Caco-2 (cell line): ENCODE measurements at regions not wholly inside any gene's neighbourhood (a gene's known extent, or its start where the extent isn't known, plus 50 kb on each side); places are given as distances from the start of the nearest gene placed in this dataset.

ENCODE experiments used
- BruUV-seq: library from RNA; stranded (reverse); fragments of 400-500 nt; replicated peaks from 2 replicates; lab custom pipeline; 2021; lab: Mats Ljungman, UMichigan
- CTCF ChIA-PET: fragments of 300-600 bp; sonication (Branson Sonifier 250); formaldehyde crosslinking; loops from one replicate; lab custom pipeline; 2022; ENCODE audit warnings: antibody characterized with exemption; lab: Charles Lee
- POLR2A ChIA-PET: fragments of 300-600 bp; sonication (Branson Sonifier 250); formaldehyde crosslinking; loops from one replicate; lab custom pipeline; 2022; ENCODE audit warnings: antibody characterized with exemption; lab: Charles Lee
- DNase-seq, 2 experiments: peaks; one replicate each; pipeline versions ENCODE4 v3.0.0 to v3.0.0-alpha.2; 2020 to 2022
- H3K27me3 ChIP-seq: replicated peaks from 2 replicates; pipeline ENCODE4 v1.6.0; 2011; ENCODE audit warnings: low read length; ENCODE audit not compliant: control insufficient read depth, insufficient read depth
- H3K36me3 ChIP-seq: 2 replicates; pipeline ENCODE4 v1.5.1; 2011; ENCODE audit warnings: low read length; ENCODE audit not compliant: control insufficient read depth, insufficient read depth
- H3K4me1 ChIP-seq: fragments of 250-450 bp; sonication (Bioruptor Pico); 2 replicates; pipeline ENCODE4 v1.5.1; 2020; ENCODE audit warnings: mild to moderate bottlenecking
- H3K4me3 ChIP-seq: 2 replicates; pipeline ENCODE4 v1.5.1; 2011; ENCODE audit warnings: low read depth, mild to moderate bottlenecking, control low read depth, low read length
- H3K9me3 ChIP-seq: fragments of 250-450 bp; sonication (Bioruptor Pico); 2 replicates; pipeline ENCODE4 v1.5.1; 2020; ENCODE audit warnings: mild to moderate bottlenecking, moderate library complexity
- H3K27ac Mint-ChIP-seq: one replicate; pipeline ENCODE4 v1.8.0; 2022; ENCODE audit warnings: mixed read lengths; ENCODE audit not compliant: unreplicated experiment
- H3K27me3 Mint-ChIP-seq: one replicate; pipeline ENCODE4 v1.8.0; 2022; ENCODE audit warnings: mixed read lengths; ENCODE audit not compliant: insufficient read depth, unreplicated experiment
- H3K36me3 Mint-ChIP-seq: one replicate; pipeline ENCODE4 v1.8.0; 2022; ENCODE audit warnings: mild to moderate bottlenecking, mixed read lengths; ENCODE audit not compliant: insufficient read depth, unreplicated experiment
- H3K4me1 Mint-ChIP-seq: one replicate; pipeline ENCODE4 v1.8.0; 2022; ENCODE audit warnings: low read depth, mixed read lengths; ENCODE audit not compliant: unreplicated experiment
- H3K4me3 Mint-ChIP-seq: one replicate; pipeline ENCODE4 v1.8.0; 2022; ENCODE audit warnings: mild to moderate bottlenecking, moderate library complexity, mixed read lengths; ENCODE audit not compliant: unreplicated experiment
- H3K9me3 Mint-ChIP-seq: one replicate; pipeline ENCODE4 v1.8.0; 2022; ENCODE audit warnings: mixed read lengths; ENCODE audit not compliant: unreplicated experiment
- CTCF ChIP-seq, 2 experiments: fragments of 200-600 bp in 1 of 2; IDR thresholded peaks; 1 replicate in 1 of 2; 2 replicates in 1 of 2; pipeline versions ENCODE4 v1.5.1 to v1.8.0; 2011 to 2022; ENCODE audit warnings: antibody characterized with exemption in 1 of 2, control low read depth in 1 of 2, inconsistent platforms in 1 of 2, low read depth in 1 of 2, low read length in 1 of 2, mild to moderate bottlenecking in 1 of 2, moderate library complexity in 1 of 2; ENCODE audit not compliant: insufficient read depth in 1 of 2, severe bottlenecking in 1 of 2, unreplicated experiment in 1 of 2
- intact Hi-C: fragments of 100-400 bp; cut with micrococcal nuclease; formaldehyde crosslinking; loops from one replicate; pipeline ENCODE4 v1.10.0; 2022; ENCODE audit not compliant: unreplicated experiment

DNA sequence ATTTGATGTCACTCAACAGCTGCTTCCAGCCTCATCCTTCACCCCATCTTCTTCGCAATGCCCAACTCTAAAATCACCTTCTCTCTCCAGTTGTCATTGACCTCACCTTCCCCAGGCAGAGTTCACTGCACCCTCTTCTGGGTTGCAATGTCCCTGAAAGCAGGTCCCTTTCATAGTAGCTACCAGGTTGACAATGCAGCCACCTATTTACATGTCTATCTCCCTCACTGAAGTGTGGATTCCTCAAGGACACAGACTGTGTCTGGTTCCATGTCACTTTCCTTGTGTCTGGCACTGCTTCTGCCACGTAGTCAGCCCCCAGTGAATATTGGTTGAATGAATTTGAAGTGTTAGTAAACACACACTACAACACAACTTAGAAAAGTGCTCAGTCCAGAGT, 445.5 kb upstream of the WWC1 start:
- Mint-ChIP-seq H3K27me3 (peaks cover 11% of the 10 kb centered on the region), H3K4me3 (no peak overlapping the region), H3K36me3 (no peaks in the 10 kb centered on the region), H3K9me3 (peaks cover 12% of the 10 kb centered on the region), H3K4me1 (no peaks in the 10 kb centered on the region), H3K27ac (no peak overlapping the region)
- Histone ChIP-seq H3K27me3 (no peaks in the 10 kb centered on the region), H3K36me3 (no peaks in the 10 kb centered on the region), H3K4me3 (no peak overlapping the region), H3K9me3 (no peaks in the 10 kb centered on the region; the same call in 1 of the 2 replicates), H3K4me1 (no peaks in the 10 kb centered on the region)
- CTCF ChIA-PET = no interaction called here
- intact Hi-C loops = no loop called here
- BruUV-seq = no TSS peak
- TF ChIP-seq CTCF (IDR thresholded peaks at IDR 0.05; ENCODE audit: insufficient read depth in 1 of 2, low read depth in 1 of 2, low read length in 1 of 2, severe bottlenecking in 1 of 2, unreplicated experiment in 1 of 2) = no peak
- no peak for DNase-seq
- POLR2A ChIA-PET = no interaction called here

GRCh38 chr5:167849874-167850273, 441.6 kb upstream of the WWC1 start:
- H3K4me3 Mint-ChIP-seq = no peak overlapping the region
- no peak overlapping the region for H3K27ac Mint-ChIP-seq
- Histone ChIP-seq H3K36me3 (no peaks in the 10 kb centered on the region), H3K27me3 (no peaks in the 10 kb centered on the region), H3K9me3 (peaks cover 7% of the 10 kb centered on the region), H3K4me3 (no peak overlapping the region), H3K4me1 (no peaks in the 10 kb centered on the region)
- CTCF ChIA-PET = no interaction called here
- BruUV-seq = no TSS peak
- peaks cover 15% of the 10 kb centered on the region for H3K27me3 Mint-ChIP-seq
- intact Hi-C loops = no loop called here
- no peak for DNase-seq
- H3K4me1 Mint-ChIP-seq = no peaks in the 10 kb centered on the region
- no peak for TF ChIP-seq CTCF (IDR thresholded peaks at IDR 0.05; ENCODE audit: insufficient read depth in 1 of 2, low read depth in 1 of 2, low read length in 1 of 2, severe bottlenecking in 1 of 2, unreplicated experiment in 1 of 2)
- POLR2A ChIA-PET = no interaction called here
- no peaks in the 10 kb centered on the region for H3K36me3 Mint-ChIP-seq
- H3K9me3 Mint-ChIP-seq = peaks cover 12% of the 10 kb centered on the region

GRCh38 chr5:167850911-167851310, 440.5 kb upstream of the WWC1 start:
- peaks cover 7% of the 10 kb centered on the region for H3K9me3 ChIP-seq
- intact Hi-C loops = no loop called here
- no peak overlapping the region for H3K27ac Mint-ChIP-seq
- no peak overlapping the region for H3K4me3 Mint-ChIP-seq
- ChIA-PET CTCF (no interaction called here), POLR2A (no interaction called here)
- TF ChIP-seq CTCF (IDR thresholded peaks at IDR 0.05; ENCODE audit: insufficient read depth in 1 of 2, low read depth in 1 of 2, low read length in 1 of 2, severe bottlenecking in 1 of 2, unreplicated experiment in 1 of 2) = no peak
- no peaks in the 10 kb centered on the region for H3K4me1 Mint-ChIP-seq
- H3K4me3 ChIP-seq = no peak overlapping the region
- H3K9me3 Mint-ChIP-seq = peaks cover 21% of the 10 kb centered on the region
- BruUV-seq = no TSS peak
- DNase-seq = no peak
- no peaks in the 10 kb centered on the region for H3K4me1 ChIP-seq
- no peaks in the 10 kb centered on the region for H3K36me3 ChIP-seq
- peaks cover 19% of the 10 kb centered on the region for H3K27me3 Mint-ChIP-seq
- no peaks in the 10 kb centered on the region for H3K36me3 Mint-ChIP-seq
- H3K27me3 ChIP-seq = no peaks in the 10 kb centered on the region
